Adrenal gland (tissue), 9 donors: ENCODE measurements at regions not wholly inside any gene's neighbourhood (a gene's known extent, or its start where the extent isn't known, plus 50 kb on each side); places are given as distances from the start of the nearest gene placed in this dataset.
"Not testable (repeated sequence)": the region's sequence is repeated elsewhere in the genome, so short reads cannot be mapped to it uniquely, and the experiment has no call there.

Experiments used
- DNase-seq, 7 donors: peaks; one replicate each; pipeline ENCODE4 v3.0.0-alpha.2; 2019 to 2020
- H3K27ac ChIP-seq, 5 donors: fragments of 200-600 bp; sonication (generic) in 4 of 5; 1 replicate in 3 of 5; 2 replicates in 2 of 5; pipeline versions ENCODE4 v1.5.1 to v1.8.0; 2016 to 2020; ENCODE audit warnings: mild to moderate bottlenecking in 1 of 5
- H3K27me3 ChIP-seq: fragments of 200-600 bp; 2 replicates; pipeline ENCODE4 v1.8.0; 2021
- H3K36me3 ChIP-seq, 2 donors: fragments of 200-600 bp; replicated peaks in 1 of 2; 1 replicate in 1 of 2; 2 replicates in 1 of 2; pipeline versions ENCODE4 v1.5.1 to v1.8.0; 2018 to 2022
- H3K4me1 ChIP-seq, 2 donors: fragments of 200-600 bp; replicated peaks in 1 of 2; 1 replicate in 1 of 2; 2 replicates in 1 of 2; pipeline versions ENCODE4 v1.5.1 to v1.8.0; 2018 to 2021
- H3K4me3 ChIP-seq, 4 donors: fragments of 200-600 bp; sonication (generic) in 3 of 4; one replicate each; pipeline ENCODE4 v1.5.1; 2016 to 2018
- H3K9me3 ChIP-seq, 3 donors: fragments of 200-600 bp; sonication (generic) in 1 of 3; replicated peaks in 1 of 3; 1 replicate in 2 of 3; 2 replicates in 1 of 3; pipeline versions ENCODE4 v1.5.1 to v1.8.0; 2016 to 2021
- CTCF ChIP-seq, 6 experiments: fragments of 450-650 bp in 4 of 6; fragments of 200-600 bp in 2 of 6; sonication (generic) in 1 of 6; IDR thresholded peaks; 1 replicate in 5 of 6; 2 replicates in 1 of 6; pipeline versions ENCODE4 v1.5.1 to v1.8.0; 2016 to 2021; ENCODE audit warnings: antibody characterized with exemption in 6 of 6, mild to moderate bottlenecking in 2 of 6, moderate library complexity in 1 of 6
- POLR2A ChIP-seq, 2 donors: fragments of 450-650 bp; IDR thresholded peaks; one replicate each; pipeline ENCODE4 v1.6.1; 2017; ENCODE audit warnings: antibody characterized with exemption in 2 of 2, mild to moderate bottlenecking in 2 of 2, moderate library complexity in 1 of 2
- WGBS, 4 donors: extraction: QIAGEN DNeasy Blood & Tissue Kit in 2 of 4; methylation state at CpG; one replicate each; pipeline versions ENCODE4 v1.1.5 to v1.1.7; 2013 to 2017; 5-methylcytosine and 5-hydroxymethylcytosine counted together
- intact Hi-C, 2 donors: fragments of 100-400 bp; cut with DNase I; formaldehyde crosslinking; loops; one replicate each; pipeline versions ENCODE4 v1.14.1 to v1.15.0; 2022 to 2023
- donor health status: healthy with polysubstance abuse.
- donor health status: Bipolar disorder and iron deficiency.
- donor health status: DM: yes; HTN: yes; CAD: no.
- donor health status: DM: no; HTN: no; CAD: no.
- donor health status: DM: no; HTN: no; CAD: no.

GRCh38 chr12:75623631-75624154 is 112.3 kb upstream of the KRR1 start:
- H3K36me3 ChIP-seq, result no peaks in the 10 kb centered on the region
- intact Hi-C loops, result no loop called here
- H3K4me1 ChIP-seq, result peaks cover 4 to 6% of the 10 kb centered on the region in 2 donors
- H3K9me3 ChIP-seq, result no peaks in the 10 kb centered on the region
- H3K27me3 ChIP-seq, result no peaks in the 10 kb centered on the region
- no peak overlapping the region for H3K4me3 ChIP-seq
- no peak overlapping the region for H3K27ac ChIP-seq
- TF ChIP-seq CTCF (IDR thresholded peaks at IDR 0.05), result peak in 3 of 6 experiments; percentile 15 to 34 (median 31)
- TF ChIP-seq POLR2A (IDR thresholded peaks at IDR 0.05), result no peak
- 55 to 69% (median 59%) methylated on average over 4 of the region's 4 CpGs for whole genome bisulfite sequencing, 4 donors
- peak in 1 of 7 donors; percentile 6 for DNase-seq

GRCh38 chr12:75622492-75622891 is 111.1 kb upstream of the KRR1 start:
- no peaks in the 10 kb centered on the region for H3K9me3 ChIP-seq
- TF ChIP-seq CTCF (IDR thresholded peaks at IDR 0.05) (no peak), POLR2A (IDR thresholded peaks at IDR 0.05) (no peak)
- no peaks in the 10 kb centered on the region for H3K36me3 ChIP-seq
- intact Hi-C loops, result no loop called here
- no peak overlapping the region for H3K4me3 ChIP-seq
- WGBS, 4 donors, result 70 to 92% (median 85%) methylated on average over 1 of the region's 1 CpG
- no peaks in the 10 kb centered on the region for H3K27me3 ChIP-seq
- H3K4me1 ChIP-seq, result no peaks in the 10 kb centered on the region
- DNase-seq, result no peak
- H3K27ac ChIP-seq, result no peak overlapping the region

- DNase-seq, H3K4me1 ChIP-seq, H3K4me3 ChIP-seq, H3K9me3 ChIP-seq, intact Hi-C loops, H3K36me3 ChIP-seq, H3K27ac ChIP-seq, H3K27me3 ChIP-seq: not testable (repeated sequence)
- 84 to 93% (median 90%) methylated on average over 4 of the region's 4 CpGs for WGBS, 4 donors
Observed at GRCh38 chr12:75614396-75614795, 103.0 kb upstream of the KRR1 start.

GRCh38 chr12:75613981-75614380 is 102.6 kb upstream of the KRR1 start:
- H3K36me3 ChIP-seq, result no peaks in the 10 kb centered on the region
- H3K27me3 ChIP-seq, result no peaks in the 10 kb centered on the region
- H3K27ac ChIP-seq, result no peak overlapping the region
- TF ChIP-seq CTCF (IDR thresholded peaks at IDR 0.05) (no peak), POLR2A (IDR thresholded peaks at IDR 0.05) (no peak)
- no peak for DNase-seq
- H3K4me3 ChIP-seq, result no peak overlapping the region
- intact Hi-C loops, result no loop called here
- H3K4me1 ChIP-seq, result no peaks in the 10 kb centered on the region
- WGBS, 4 donors, result 89 to 94% (median 91%) methylated on average over 4 of the region's 4 CpGs
- H3K9me3 ChIP-seq, result no peaks in the 10 kb centered on the region

- intact Hi-C loops, result no loop called here
- WGBS, 4 donors, result 77 to 92% (median 87%) methylated on average over 2 to 4 of the region's 4 CpGs
- Histone ChIP-seq H3K4me1 (no peaks in the 10 kb centered on the region), H3K27me3 (no peaks in the 10 kb centered on the region), H3K9me3 (no peaks in the 10 kb centered on the region), H3K4me3 (no peak overlapping the region), H3K27ac (no peak overlapping the region), H3K36me3 (no peaks in the 10 kb centered on the region)
- no peak for TF ChIP-seq POLR2A (IDR thresholded peaks at IDR 0.05)
- no peak for TF ChIP-seq CTCF (IDR thresholded peaks at IDR 0.05)
- no peak for DNase-seq
Observed at GRCh38 chr12:75611041-75611440, 99.6 kb upstream of the KRR1 start.
